KBM-7 (cell line): ENCODE measurements at regions not wholly inside any gene's neighbourhood (a gene's known extent, or its start where the extent isn't known, plus 50 kb on each side); places are given as distances from the start of the nearest gene placed in this dataset.
A peak's percentile ranks its signal among the peaks of the same experiment; 100 is the strongest.

Experiments
- DNase-seq: peaks from one replicate; pipeline ENCODE4 v3.0.0-alpha.2; 2015
- in situ Hi-C: fragments of 300-500 bp; cut with MboI; formaldehyde crosslinking; loops from 2 replicates; pipeline ENCODE4 v1.14.3; 2020; ENCODE audit warnings: low sequenced_read_pairs, low pct_unique_long_range_greater_than_20kb, mixed read lengths

DNA sequence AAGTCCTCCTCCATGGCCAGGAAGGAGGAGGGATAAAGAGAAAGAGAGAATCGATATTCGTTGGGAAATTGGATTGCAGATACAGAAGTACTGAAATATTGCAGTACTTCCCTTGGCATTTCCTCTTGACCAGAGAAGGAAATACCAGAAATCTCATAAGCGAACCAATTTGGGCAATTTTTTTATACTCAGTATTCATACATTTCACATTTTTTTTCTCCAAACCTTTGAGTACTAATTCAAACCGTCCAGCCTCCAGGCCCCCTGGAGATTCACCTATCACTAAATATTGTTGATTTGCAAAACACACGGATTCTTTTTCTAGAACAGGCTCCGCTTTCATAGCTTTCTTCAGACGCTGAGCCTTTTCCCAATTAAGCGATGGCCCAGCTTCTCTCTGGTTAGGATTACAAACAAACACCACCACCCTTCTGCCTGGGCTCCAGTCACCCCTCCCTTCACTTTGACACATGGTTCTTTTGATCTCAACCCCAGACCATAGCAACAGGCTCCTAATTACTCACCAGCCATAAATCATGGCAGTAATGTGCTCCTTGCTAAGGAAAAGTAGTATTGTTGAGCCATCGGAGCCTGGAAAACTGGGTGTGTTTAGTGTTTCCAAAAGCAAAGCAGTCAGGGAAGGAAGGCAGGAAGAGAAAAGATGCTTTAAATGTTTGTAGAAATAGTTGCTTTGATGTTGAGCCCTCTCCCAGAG lies 138.4 kb upstream of the CCDC68 start:
- no peak for DNase-seq
- in situ Hi-C loops: no loop called here

GRCh38 chr18:55096263-55096951 lies 137.1 kb upstream of the CCDC68 start:
- DNase-seq: peak; percentile 31
- in situ Hi-C loops: no loop called here

GRCh38 chr18:55095584-55095983 lies 136.3 kb upstream of the CCDC68 start:
- no peak for DNase-seq
- in situ Hi-C loops: no loop called here

DNA sequence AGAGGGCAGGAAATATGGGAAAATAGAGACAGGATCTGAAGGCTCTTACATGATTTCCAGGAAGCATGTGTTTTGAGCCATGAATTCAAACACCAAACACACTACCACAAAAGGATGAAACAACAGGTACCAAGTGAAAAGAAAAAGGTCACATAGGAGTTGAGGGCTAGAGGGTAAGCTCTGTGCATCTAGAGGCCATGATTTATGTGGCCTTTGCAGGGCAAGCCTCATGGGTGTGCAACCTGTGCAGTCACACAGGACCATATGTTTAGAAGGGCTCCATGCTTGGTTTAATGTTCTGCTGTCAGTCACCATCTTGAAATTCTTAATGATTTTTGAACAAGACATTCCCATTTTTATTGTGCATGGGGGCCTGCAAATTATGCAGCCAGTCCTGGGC lies 134.5 kb upstream of the CCDC68 start:
- in situ Hi-C loops: no loop called here
- no peak for DNase-seq

GRCh38 chr18:55093295-55093694 lies 134.0 kb upstream of the CCDC68 start:
- DNase-seq: no peak
- in situ Hi-C loops: no loop called here

- DNase-seq: no peak
- in situ Hi-C loops: no loop called here
Measured at GRCh38 chr18:55092166-55092565, 132.9 kb upstream of the CCDC68 start.

DNA sequence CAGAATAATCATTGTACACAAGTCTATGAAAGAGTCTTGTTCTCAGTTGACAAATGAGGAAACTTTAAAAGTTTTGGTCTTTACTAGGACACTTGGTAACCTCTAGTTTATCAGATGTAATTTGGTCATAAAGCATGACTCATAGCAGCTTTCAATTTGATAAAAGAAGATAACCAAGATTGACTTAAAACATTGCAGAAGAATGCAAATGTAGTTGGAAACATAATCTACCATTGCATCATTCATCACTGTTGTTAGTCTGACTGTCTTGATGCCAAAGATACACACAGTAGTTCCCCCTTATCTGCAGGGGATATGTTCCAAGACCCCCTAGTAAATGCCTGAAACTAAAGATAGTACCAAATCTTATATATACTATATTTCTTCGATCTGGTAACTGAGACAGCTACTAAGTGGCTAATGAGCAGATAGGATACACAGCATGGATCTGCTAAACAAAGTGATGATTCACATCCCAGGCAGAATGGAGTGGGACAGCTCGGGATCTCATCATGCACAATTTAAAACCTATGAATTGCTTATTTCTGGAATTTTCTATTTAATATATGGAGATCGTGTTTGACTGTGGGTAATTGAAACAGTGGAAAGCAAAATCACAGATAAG lies 131.4 kb upstream of the CCDC68 start:
- DNase-seq: no peak
- in situ Hi-C loops: no loop called here

DNA sequence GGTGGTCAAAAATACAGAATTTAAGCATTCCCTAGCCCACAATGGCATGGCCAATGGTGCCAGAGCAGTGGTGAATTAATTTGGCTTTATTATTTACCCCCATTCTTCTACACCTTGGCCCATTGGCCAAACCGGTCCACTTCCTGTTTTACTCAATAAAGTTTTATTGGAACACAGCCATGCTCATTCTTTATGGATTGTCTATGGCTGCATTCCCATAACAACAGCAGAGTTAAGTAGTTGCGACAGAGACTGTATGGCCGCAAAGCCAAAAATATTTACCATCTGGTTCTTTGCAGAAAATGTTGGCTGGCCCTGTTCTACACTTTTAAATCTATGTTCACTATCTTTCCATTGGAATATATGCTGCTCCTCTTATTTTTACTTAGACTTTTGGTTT lies 130.3 kb upstream of the CCDC68 start:
- DNase-seq: no peak
- in situ Hi-C loops: no loop called here

- no peak for DNase-seq
- in situ Hi-C loops: no loop called here
Measured at GRCh38 chr18:55088561-55088960, 129.3 kb upstream of the CCDC68 start.

GRCh38 chr18:55088000-55088401 lies 128.7 kb upstream of the CCDC68 start:
- in situ Hi-C loops: no loop called here
- no peak for DNase-seq

- in situ Hi-C loops: no loop called here
- DNase-seq: no peak
Measured at GRCh38 chr18:55086906-55087305, 127.6 kb upstream of the CCDC68 start.

GRCh38 chr18:55085557-55086285 lies 126.5 kb upstream of the CCDC68 start:
- no peak for DNase-seq
- in situ Hi-C loops: no loop called here

- in situ Hi-C loops: no loop called here
- no peak for DNase-seq
Measured at GRCh38 chr18:55084550-55084949, 125.3 kb upstream of the CCDC68 start.

DNA sequence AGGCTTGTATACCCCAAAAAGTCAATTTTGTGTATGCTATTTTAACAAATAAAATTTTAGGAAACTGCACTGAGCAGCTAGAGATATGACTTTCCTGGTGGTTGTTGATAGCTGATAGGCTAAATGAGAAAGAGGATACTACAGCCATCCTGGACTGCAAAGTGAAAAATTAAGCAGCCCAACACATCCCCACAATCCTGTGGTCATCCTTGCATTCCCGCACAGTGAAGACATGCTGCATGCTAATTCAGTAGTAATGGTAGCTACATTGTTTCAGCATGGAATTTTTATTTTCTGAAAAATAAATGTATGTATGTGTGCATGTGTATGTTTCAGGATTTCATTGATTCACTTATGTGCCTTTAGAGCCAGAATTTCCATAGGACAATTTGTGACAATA lies 124.2 kb upstream of the CCDC68 start:
- in situ Hi-C loops: no loop called here
- DNase-seq: no peak

- no peak for DNase-seq
- in situ Hi-C loops: no loop called here
Measured at GRCh38 chr18:55079481-55080355, 120.5 kb upstream of the CCDC68 start.

DNA sequence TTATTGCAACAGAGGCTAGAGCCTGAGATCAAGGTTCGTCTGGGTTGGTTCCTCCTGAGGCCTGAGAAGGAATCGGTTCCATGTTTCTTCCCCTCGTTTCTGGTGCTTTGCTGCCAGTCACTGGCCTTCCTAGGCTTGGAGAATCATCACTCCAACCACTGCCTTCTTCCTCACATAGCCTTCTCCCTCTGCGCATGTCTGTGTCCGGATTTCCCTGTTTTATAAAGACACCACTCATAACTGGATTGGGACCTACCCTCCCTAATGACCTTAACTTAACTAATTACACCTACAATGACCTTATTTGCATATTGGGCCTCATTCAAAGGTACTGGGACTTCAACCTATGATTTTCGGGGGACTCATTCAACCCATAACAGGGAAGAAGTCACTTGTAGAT lies 119.8 kb upstream of the CCDC68 start:
- in situ Hi-C loops: no loop called here
- DNase-seq: no peak

- DNase-seq: no peak
- in situ Hi-C loops: no loop called here
Measured at GRCh38 chr18:55078303-55078932, 119.2 kb upstream of the CCDC68 start.

GRCh38 chr18:55076643-55077218 lies 117.5 kb upstream of the CCDC68 start:
- in situ Hi-C loops: no loop called here
- DNase-seq: no peak
